GM21529 (cell line): ENCODE measurements at regions not wholly inside any gene's neighbourhood (a gene's known extent, or its start where the extent isn't known, plus 50 kb on each side); places are given as distances from the start of the nearest gene placed in this dataset.

ENCODE experiments used
- ATAC-seq: cut with Tn5 transposase; IDR thresholded peaks from one replicate; pipeline ENCODE4 v1.9.1; 2021; ENCODE audit not compliant: unreplicated experiment

GRCh38 chr7:8932751-8933150, 499.3 kb downstream of the NXPH1 start:
- ATAC-seq, result no peak

- no peak for ATAC-seq
Measured at GRCh38 chr7:8937204-8937603, 503.8 kb downstream of the NXPH1 start.

DNA sequence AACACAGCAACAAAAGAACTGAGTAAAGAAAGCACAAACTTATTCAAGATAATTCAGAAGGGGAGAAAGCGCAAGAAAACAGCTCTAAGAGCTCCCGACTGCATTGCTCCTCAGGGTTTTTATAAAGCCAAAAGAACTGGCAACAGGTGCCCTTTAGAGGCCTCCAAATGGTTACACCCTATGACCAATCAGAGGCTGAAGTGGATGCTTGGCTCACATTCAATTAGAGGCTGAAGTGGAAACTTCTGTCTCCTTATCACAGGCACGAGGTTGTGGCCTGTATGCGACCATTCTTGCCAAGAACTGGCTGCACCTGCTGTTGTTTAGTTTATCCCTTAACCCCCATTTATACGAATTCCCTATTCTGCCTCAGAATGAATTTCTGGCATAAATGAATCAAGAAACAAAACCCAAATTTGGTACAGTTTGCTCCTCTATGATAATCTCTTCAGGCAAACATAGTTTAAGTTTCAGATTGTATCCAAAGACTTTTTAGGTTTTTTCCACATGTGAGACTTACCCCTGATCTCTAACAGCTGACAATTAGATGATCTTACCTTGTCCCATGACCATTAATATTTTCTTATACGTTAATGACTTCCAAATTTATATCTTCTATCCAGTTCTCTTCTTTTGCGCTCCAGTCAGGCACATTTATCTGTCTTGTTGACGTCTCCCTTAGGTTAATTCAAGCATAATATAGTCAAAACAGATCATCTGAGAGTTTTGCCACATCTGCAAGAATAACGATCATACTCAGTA, 504.8 kb downstream of the NXPH1 start:
- ATAC-seq, result no peak

DNA sequence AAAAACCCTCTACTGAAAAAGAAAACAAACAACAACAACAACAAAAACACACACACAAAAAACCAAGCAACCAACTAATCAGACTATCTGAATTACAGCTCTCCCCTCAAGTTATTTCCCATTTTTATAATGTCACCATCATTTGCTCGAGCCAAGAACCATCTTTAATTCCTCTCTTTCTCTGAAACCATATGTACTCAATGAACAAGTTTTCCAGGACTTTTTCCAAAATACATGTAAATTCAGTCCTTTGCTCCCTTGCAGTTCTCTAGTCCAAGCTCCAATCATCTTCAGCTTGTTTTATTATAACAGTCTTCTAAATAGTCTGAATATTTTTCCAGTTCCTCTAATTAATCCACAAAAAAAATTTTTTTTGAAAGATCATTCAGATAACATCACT, 506.0 kb downstream of the NXPH1 start:
- ATAC-seq, result no peak

DNA sequence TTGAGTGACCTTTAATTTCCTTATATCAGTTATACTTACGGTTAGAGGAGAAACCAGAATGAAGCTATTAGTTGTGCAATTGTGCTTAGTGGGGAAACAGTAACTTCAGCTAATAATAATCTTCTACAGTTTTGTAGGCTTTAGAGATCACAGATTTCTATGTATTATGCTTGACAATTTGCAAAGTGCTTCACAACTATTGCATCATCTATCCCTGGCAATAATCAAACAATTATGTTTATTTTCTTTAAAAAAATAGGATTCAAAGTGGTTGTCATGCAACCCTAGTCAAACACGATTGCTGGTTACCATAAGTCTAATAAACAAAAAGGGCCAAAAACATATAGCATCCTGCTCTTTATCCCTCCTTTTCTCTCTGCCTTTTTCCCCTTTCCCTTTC, 530.3 kb downstream of the NXPH1 start:
- no peak for ATAC-seq

DNA sequence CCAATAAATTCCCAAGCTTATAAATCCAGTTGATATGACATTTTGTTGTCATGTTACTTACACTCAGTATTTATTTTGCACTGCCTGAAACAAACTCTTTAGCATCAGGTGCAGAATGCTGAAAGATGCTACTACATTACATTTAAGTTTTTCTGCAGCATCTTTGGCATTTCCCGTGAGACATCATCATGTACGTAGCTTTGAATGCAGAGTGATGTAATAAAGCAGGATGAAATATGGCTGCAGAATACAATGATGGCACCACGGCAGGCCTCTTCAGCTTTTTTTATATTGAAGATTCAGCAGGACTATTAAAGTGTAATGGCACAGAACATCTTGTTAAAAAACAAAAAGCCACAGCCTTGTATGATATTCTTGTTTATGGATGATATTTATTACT, 531.8 kb downstream of the NXPH1 start:
- ATAC-seq, result no peak

- ATAC-seq, result no peak
Measured at GRCh38 chr7:8973601-8974000, 540.2 kb downstream of the NXPH1 start.

DNA sequence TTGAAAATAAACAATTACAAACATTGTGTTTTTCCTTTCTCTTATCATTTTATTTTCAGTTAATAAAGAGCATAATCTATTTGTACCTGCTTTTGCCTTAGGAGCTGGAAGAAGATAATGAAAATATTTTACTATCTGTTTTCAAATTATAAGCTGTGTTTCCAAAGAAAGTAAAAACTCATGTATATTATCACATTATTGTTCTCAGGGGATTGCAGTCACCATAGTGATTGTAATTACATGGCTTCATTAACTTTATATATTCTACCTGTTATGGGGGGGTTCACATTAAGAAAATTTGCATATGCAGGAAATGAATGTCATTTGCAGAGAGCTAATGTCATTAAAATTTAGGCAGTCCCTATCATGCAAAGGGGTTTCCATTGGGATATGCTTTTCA, 542.3 kb downstream of the NXPH1 start:
- no peak for ATAC-seq

- ATAC-seq, result no peak
Measured at GRCh38 chr7:8982338-8982992, 549.1 kb downstream of the NXPH1 start.

DNA sequence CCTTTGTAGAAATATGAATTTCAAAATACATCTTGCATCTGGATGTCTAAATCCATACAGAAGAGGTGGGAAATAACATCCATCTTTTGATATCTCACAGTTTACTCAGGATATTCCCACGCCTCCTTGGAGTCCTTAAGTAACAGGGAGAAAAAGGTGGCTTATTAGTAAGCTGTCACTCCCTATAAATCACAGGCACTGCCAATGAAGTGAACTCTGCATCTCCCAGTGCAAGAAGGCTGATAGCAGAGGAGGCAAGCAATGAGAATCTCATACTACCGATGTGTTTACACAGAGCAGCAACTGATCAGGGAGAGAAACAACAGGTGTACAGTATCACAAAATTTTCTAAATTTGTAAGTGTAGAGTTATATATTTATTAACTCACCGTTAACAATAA, 551.8 kb downstream of the NXPH1 start:
- no peak for ATAC-seq

- ATAC-seq, result no peak
Measured at GRCh38 chr7:8988267-8988666, 554.9 kb downstream of the NXPH1 start.

- no peak for ATAC-seq
Measured at GRCh38 chr7:8991159-8991558, 557.8 kb downstream of the NXPH1 start.

DNA sequence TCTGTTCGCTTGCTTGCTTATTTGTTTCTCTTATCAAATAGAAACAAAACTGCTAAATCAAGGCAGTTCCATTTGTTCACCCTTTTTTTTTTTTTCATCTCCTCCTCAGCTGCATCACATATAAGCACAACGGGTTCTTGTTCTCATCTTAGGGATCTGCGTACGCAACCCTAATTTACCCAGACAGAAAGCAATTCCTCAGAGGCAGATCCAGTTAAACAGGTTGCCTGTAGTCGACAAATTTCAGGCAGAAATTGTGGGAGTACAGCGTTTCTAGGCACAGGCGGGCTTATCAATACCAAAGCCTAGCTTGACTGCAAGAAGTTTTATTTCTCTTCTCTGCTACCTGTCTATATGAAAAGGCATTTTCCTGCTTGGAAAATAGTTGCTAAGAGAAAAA, 565.4 kb downstream of the NXPH1 start:
- ATAC-seq, result no peak

DNA sequence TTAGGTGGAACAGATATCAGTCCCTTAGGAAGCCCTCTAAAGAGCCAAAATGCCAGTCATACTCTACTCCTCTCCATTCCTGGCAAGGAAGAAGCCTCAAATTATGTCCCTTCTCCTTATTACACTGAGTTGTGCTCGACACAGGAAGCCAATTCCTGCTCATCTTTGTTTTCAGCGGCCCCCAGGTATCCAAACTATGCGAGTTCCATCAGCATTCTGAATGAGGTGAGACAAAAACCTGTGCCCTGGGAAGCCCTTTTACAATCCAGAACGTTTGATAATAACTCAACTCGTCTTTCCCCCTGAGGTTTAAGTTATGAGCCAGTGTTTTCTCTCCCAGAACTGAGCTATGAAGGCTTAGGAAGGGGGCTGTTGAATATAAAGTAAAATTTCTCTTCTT, 580.5 kb downstream of the NXPH1 start:
- ATAC-seq, result no peak

- no peak for ATAC-seq
Measured at GRCh38 chr7:9017286-9017685, 583.9 kb downstream of the NXPH1 start.

DNA sequence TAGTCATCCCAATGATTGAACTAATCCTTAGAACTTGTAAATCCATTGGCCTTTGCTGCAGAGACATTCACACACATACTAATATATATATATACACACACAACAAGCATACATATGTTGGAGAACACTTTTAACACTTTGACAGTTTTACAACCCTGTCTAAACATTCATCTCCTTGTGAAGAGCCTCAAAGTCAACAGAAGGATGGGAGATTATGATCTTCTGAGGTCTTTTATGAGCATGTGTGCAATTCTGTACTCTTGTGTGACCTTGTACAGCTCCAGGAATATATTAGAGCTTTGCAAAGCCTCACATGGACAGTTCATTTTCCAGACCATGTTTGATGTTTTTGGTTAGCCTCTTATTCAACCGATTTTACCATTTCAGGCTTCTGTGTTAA, 589.0 kb downstream of the NXPH1 start:
- no peak for ATAC-seq

- no peak for ATAC-seq
Measured at GRCh38 chr7:9023675-9024294, 590.4 kb downstream of the NXPH1 start.

DNA sequence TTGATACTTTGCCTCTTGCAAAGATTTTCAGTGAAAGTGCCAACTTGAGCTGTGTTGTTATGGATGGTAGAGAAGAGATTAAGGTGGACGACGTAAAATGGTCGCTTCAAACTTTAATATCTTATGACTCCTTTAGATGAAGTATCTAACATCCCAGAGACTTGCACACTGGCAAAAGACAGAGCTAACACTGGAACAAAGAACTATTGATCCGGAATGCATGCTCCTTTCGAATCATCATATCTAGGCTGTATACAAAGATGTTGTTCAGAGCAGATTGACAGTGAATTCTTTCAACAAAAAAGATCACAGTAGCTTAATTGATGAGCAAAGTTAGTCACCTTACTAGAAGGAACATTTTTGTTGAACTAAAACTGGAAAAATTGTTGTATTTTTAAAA, 592.7 kb downstream of the NXPH1 start:
- no peak for ATAC-seq

DNA sequence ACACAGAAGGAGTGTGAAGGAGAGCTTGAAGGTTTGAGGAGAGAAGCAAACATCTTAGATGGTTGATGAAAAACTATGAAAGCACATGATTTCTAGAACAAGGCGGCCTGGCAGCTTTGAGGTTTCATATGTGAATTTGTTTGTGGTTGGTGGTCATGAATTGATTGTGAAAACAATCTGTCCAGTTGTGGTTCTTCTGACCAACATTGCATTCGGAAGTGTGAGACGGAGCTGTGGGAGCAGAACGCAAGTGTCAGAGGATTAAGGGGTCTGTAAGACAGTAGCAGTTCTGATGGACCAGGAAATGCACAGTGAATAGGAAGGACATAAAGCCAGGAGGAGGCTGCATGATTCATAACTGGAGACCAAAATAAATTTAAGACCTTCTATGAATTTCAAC, 594.6 kb downstream of the NXPH1 start:
- ATAC-seq, result no peak

DNA sequence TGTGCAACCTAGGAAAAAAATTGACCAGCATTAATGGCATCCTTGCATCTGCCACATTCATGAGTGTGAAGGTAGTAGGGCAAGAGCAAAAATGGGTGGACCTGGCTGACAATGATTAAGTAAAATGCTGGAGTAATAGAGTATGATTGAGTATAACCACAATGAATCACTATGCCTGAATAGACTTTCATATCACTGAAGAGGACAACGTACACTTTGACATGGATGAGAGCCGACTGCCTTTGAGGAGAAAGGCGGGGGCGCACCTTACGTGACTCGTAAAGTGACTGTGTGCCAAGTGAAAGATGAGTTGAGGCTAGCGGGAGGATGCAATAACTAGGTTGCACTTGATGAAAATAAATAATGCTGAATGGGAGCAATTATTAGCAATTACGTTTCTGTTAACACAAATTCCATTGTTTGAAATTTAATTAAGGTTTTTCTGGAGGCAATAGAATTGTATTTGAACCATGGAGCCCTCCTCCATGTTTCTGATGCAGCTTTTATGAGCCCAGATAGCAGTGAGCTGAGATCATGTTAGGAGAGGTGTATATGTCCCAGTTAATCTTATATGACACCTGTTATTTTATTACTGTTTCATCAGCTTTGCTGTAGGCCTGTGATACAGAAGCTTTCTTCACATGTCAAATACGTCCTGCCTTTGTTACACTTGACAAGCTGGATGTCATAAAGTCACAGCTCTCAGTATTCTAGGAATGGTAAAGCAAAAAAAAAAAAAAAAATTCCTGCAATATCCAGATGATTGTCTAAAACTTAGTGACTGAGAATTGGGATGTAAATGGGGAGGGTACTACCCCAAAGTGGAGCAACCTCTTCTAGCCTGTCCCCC, 596.5 kb downstream of the NXPH1 start:
- no peak for ATAC-seq

- no peak for ATAC-seq
Measured at GRCh38 chr7:9030976-9031375, 597.6 kb downstream of the NXPH1 start.
